ENCODE measurements at regions not wholly inside any gene's neighbourhood (a gene's known extent, or its start where the extent isn't known, plus 50 kb on each side); places are given as distances from the start of the nearest gene placed in this dataset.

- no peak for DNase-seq
Observed at GRCh38 chr11:80532633-80533232, 1091.9 kb upstream of the TENM4 start.

GRCh38 chr11:80529726-80530125, 1088.9 kb upstream of the TENM4 start:
- no peak for DNase-seq

GRCh38 chr11:80525663-80526405, 1085.0 kb upstream of the TENM4 start:
- no peak for DNase-seq

- no peak for DNase-seq
Observed at GRCh38 chr11:80524349-80524748, 1083.5 kb upstream of the TENM4 start.

- no peak for DNase-seq
Observed at GRCh38 chr11:80523057-80523456, 1082.2 kb upstream of the TENM4 start.

- DNase-seq, result no peak
Observed at GRCh38 chr11:80521592-80521991, 1080.8 kb upstream of the TENM4 start.

GRCh38 chr11:80520507-80520887, 1079.7 kb upstream of the TENM4 start:
- DNase-seq, result no peak

- no peak for DNase-seq
Observed at GRCh38 chr11:80519596-80520506, 1079.0 kb upstream of the TENM4 start.

GRCh38 chr11:80517701-80518100, 1076.9 kb upstream of the TENM4 start:
- DNase-seq, result no peak

- DNase-seq, result no peak
Observed at GRCh38 chr11:80515097-80515496, 1074.3 kb upstream of the TENM4 start.

- no peak for DNase-seq
Observed at GRCh38 chr11:80512491-80512890, 1071.7 kb upstream of the TENM4 start.

- DNase-seq, result no peak
Observed at GRCh38 chr11:80505771-80506170, 1064.9 kb upstream of the TENM4 start.

- no peak for DNase-seq
Observed at GRCh38 chr11:80503990-80504389, 1063.2 kb upstream of the TENM4 start.

GRCh38 chr11:80502511-80502910, 1061.7 kb upstream of the TENM4 start:
- DNase-seq, result no peak

GRCh38 chr11:80495116-80495515, 1054.3 kb upstream of the TENM4 start:
- no peak for DNase-seq

- DNase-seq, result no peak
Observed at GRCh38 chr11:80487952-80488351, 1047.1 kb upstream of the TENM4 start.

GRCh38 chr11:80486678-80487077, 1045.8 kb upstream of the TENM4 start:
- no peak for DNase-seq

- DNase-seq, result no peak
Observed at GRCh38 chr11:80477178-80477577, 1036.3 kb upstream of the TENM4 start.

GRCh38 chr11:80473562-80473961, 1032.7 kb upstream of the TENM4 start:
- DNase-seq, result no peak

- DNase-seq, result no peak
Observed at GRCh38 chr11:80469871-80470270, 1029.0 kb upstream of the TENM4 start.

- no peak for DNase-seq
Observed at GRCh38 chr11:80466570-80466969, 1025.7 kb upstream of the TENM4 start.

GRCh38 chr11:80462211-80462610, 1021.4 kb upstream of the TENM4 start:
- no peak for DNase-seq

GRCh38 chr11:80458376-80458775, 1017.5 kb upstream of the TENM4 start:
- DNase-seq, result no peak

GRCh38 chr11:80457823-80458222, 1017.0 kb upstream of the TENM4 start:
- no peak for DNase-seq

Data from NCI-H2029 (cell line).